ENCODE measurements at regions not wholly inside any gene's neighbourhood (a gene's known extent, or its start where the extent isn't known, plus 50 kb on each side); places are given as distances from the start of the nearest gene placed in this dataset.

DNA sequence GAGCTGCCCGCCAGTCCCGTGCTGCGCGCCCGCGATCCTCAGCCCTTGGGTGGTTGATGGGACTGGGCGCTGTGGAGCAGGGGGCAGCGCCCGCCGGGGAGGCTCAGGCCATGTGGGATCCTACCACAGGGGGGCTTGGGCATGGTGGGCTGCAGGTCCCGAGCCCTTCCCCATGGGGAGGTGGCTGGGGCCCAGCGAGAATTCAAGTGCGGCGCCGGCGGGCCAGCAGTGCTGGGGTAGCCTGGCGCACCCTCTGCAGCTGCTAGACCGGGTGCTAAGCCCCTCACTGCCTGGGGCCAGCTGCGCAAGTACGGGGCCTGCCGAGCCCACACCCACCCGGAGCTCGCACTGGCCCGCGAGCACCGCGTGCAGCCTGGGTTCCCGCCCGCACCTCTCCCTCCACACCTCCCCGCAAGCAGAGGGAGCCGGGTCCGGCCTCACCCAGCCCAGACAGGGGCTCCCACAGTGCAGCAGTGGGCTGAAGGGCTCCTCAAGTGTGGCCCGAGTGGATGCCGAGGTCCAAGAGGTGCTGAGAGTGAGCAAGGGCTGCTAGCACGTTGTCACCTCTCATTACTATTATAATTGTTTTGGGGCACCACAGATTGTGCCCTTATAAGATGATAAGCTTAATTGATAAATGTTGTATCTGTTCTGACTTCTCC lies 333.2 kb downstream of the CASP12 start:
- TF ChIP-seq POLR2A (IDR thresholded peaks at IDR 0.05), result no peak
- TF ChIP-seq, protein P1, sequence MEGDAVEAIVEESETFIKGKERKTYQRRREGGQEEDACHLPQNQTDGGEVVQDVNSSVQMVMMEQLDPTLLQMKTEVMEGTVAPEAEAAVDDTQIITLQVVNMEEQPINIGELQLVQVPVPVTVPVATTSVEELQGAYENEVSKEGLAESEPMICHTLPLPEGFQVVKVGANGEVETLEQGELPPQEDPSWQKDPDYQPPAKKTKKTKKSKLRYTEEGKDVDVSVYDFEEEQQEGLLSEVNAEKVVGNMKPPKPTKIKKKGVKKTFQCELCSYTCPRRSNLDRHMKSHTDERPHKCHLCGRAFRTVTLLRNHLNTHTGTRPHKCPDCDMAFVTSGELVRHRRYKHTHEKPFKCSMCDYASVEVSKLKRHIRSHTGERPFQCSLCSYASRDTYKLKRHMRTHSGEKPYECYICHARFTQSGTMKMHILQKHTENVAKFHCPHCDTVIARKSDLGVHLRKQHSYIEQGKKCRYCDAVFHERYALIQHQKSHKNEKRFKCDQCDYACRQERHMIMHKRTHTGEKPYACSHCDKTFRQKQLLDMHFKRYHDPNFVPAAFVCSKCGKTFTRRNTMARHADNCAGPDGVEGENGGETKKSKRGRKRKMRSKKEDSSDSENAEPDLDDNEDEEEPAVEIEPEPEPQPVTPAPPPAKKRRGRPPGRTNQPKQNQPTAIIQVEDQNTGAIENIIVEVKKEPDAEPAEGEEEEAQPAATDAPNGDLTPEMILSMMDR (IDR thresholded peaks at IDR 0.05), result no peak
